B cell (primary cell): ENCODE measurements at regions not wholly inside any gene's neighbourhood (a gene's known extent, or its start where the extent isn't known, plus 50 kb on each side); places are given as distances from the start of the nearest gene placed in this dataset.

Source experiments
- EZH2 ChIP-seq: IDR thresholded peaks from 2 replicates; pipeline ENCODE4 v1.6.1; 2012; ENCODE audit warnings: borderline replicate concordance, low read depth, mild to moderate bottlenecking, moderate library complexity, low read length; ENCODE audit not compliant: insufficient read depth, poor library complexity, severe bottlenecking
- TF ChIP-seq, protein P1 (sequence below): fragments of 200-600 bp; IDR thresholded peaks from one replicate; pipeline ENCODE4 v1.8.0; 2022; ENCODE audit warnings: antibody characterized with exemption, mild to moderate bottlenecking

DNA sequence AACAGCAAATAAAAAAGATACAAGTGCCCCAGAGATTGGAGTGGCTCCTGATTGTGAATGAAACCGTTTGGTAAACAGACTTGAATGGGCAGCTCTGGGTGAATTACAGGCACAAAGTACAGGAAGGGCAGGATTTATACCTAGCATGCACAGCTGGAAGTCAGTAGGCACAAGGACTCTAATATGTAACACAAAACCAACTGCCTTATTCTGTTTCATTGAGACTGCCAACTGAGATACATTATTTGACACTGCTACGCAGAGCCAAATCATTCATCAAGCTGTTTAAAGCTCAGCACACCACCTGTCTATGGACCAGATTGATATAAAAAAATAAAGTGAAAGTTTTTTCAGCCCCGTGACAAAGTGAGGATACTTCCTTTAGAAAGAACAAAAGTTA, 541.2 kb downstream of the NUP35 start:
- TF ChIP-seq, protein P1, sequence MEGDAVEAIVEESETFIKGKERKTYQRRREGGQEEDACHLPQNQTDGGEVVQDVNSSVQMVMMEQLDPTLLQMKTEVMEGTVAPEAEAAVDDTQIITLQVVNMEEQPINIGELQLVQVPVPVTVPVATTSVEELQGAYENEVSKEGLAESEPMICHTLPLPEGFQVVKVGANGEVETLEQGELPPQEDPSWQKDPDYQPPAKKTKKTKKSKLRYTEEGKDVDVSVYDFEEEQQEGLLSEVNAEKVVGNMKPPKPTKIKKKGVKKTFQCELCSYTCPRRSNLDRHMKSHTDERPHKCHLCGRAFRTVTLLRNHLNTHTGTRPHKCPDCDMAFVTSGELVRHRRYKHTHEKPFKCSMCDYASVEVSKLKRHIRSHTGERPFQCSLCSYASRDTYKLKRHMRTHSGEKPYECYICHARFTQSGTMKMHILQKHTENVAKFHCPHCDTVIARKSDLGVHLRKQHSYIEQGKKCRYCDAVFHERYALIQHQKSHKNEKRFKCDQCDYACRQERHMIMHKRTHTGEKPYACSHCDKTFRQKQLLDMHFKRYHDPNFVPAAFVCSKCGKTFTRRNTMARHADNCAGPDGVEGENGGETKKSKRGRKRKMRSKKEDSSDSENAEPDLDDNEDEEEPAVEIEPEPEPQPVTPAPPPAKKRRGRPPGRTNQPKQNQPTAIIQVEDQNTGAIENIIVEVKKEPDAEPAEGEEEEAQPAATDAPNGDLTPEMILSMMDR, result no peak
- no peak for TF ChIP-seq EZH2
